ENCODE measurements at regions not wholly inside any gene's neighbourhood (a gene's known extent, or its start where the extent isn't known, plus 50 kb on each side); places are given as distances from the start of the nearest gene placed in this dataset.
A peak's percentile ranks its signal among the peaks of the same experiment; 100 is the strongest.

GRCh38 chr5:174414315-174414710 lies 310.1 kb upstream of the MSX2 start:
- no peak for DNase-seq

DNA sequence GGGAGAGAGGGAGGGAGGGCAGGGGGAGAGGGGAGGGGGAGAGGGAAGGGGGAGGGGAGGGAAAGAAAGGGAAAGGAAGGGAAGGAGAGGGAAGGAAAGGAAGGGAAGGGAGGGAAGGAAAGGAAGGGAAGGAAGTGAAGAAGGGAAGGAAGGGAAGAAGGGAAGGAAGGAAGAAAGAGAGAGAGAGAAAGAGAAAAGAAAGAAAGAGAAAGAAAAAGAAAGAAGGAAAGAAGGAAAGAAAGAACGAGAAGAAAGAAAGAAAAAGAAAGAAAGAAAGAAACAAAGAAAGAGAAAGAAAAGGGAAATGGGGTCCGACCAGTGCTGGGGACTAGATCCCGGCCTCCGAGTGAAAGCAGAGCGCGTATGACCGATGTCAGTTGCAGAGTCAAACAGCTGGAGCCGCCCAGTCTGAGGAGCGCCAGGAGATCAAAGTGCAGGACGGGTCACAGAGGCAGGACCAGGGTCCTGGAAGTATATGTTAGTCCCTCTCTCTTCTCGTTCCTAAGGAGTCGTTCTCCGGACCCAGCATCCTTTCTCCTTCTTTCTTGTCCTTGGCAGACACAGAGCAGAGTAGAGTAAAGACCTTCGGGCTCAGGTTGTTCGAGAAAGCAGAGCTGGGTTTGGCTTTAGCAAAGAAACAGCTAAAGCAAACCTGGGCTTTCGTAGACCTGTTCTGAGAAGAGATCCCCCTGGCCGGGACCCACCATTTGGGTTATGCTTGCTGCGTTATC lies 305.4 kb upstream of the MSX2 start:
- peak; percentile 28 for DNase-seq

- DNase-seq: peak; percentile 73
Measured at GRCh38 chr5:174419540-174420132, 304.7 kb upstream of the MSX2 start.

GRCh38 chr5:174420651-174421407 lies 303.6 kb upstream of the MSX2 start:
- no peak for DNase-seq

DNA sequence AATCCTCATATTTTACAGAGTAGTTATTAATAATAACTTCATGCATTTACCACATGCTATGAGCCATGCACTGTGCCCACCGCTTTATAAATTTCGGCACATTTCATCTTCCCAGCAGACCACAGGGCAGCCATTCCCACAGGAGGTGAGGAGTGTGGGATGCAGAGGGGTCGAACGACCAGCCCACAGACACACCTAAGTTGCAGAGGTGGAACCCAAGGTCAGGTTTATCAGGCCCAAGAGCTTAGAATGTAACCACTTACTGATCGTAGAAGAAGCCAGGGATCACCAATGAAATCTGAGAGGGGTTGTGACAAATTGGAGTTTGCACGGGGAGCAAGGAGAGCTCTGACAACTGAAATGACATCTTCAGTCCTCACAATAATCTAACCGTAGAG lies 303.0 kb upstream of the MSX2 start:
- DNase-seq: no peak

GRCh38 chr5:174423558-174423957 lies 300.8 kb upstream of the MSX2 start:
- no peak for DNase-seq

DNA sequence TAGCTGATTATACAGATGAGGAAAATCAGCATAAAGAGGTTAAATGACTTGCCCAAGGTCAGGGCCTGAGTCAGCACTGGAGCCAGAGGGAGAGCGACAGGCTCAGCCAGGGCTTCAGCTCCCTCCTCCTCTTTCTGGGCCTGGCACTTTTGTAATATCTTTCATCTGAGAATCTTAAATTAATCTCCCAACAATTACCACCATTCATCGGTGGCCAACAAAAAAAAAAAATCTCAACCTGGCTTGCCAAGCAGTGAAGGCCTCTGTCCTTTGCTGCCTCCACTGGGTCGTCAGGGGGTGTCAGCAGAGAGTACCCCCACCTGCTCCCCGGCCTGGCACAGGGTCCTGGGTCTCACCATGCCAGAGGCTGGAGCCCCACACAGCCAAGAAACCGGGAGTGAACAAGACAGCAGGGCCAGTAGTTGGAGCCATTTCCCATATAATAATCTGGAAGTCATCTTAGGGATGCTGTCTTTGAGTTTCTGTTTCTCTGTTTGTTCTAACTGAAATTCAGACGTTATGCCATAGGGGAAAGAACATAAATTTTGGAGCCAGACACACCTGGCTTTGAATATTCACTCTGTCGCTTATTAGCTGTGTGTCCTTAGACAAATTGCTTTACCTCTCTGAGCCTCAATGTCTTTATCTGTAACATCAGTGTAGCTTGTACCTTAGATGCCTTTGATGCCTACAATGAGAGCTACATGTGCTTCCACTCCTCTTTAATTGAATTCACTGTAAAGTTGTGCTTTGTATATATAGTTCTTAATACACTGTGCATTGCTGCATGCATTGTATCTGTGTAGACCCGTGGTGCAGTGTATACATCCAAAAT lies 299.9 kb upstream of the MSX2 start:
- no peak for DNase-seq

- no peak for DNase-seq
Measured at GRCh38 chr5:174425271-174425963, 299.0 kb upstream of the MSX2 start.

DNA sequence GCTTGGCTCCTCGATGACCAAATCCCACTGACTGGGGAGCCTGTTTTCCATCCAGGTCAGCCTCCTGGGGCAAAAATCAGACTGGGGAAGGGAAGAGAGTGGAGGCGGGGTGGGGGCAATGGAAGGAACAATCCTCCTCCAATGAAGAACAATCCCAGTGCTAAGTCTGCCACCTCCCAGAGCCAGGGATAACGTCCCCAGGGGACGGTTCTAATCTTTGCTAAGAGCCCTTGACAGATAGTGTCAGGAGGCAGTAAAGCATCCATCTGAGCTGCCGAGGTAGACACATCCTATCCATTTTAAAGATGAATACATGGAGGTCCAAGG lies 298.5 kb upstream of the MSX2 start:
- DNase-seq: no peak

DNA sequence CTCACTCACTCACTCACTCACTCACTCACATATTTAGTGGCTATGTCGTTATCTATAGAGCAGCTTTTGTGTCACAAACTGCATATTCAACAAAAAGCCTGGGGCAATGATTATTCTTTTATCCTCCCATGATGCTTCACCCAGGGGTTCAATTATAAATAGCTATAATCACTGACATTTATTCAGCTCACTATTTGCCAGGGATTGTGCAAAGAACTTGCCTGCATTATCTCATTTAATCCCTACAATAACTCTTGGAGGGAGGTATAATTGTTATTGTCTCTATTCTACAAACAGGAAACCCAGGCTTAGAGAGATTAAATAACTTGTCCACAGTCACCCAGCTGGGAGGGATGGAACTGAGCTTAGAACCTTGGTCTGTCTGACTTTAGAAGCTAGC lies 298.0 kb upstream of the MSX2 start:
- no peak for DNase-seq

GRCh38 chr5:174426851-174427250 lies 297.5 kb upstream of the MSX2 start:
- no peak for DNase-seq

- no peak for DNase-seq
Measured at GRCh38 chr5:174427304-174427703, 297.1 kb upstream of the MSX2 start.

GRCh38 chr5:174428895-174429294 lies 295.5 kb upstream of the MSX2 start:
- DNase-seq: no peak

DNA sequence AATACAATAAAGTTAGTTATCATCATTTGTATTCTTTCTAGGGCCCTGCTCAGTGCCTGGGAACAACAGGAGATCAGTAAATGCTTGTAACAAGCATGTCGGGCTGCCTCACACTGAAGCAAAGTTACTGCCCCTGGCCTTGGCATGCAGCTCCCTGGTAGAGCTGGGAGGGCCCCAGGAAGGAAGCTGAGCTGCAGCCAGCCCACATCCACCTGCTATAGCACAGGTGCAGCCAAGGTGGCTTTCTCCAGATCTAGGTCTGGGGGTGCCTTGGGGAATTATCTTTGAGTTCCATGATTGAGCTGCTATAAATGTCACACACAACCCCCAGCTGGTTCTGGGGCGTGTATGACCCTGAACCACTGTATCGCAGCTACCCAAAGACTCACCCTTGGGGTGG lies 293.4 kb upstream of the MSX2 start:
- no peak for DNase-seq

DNA sequence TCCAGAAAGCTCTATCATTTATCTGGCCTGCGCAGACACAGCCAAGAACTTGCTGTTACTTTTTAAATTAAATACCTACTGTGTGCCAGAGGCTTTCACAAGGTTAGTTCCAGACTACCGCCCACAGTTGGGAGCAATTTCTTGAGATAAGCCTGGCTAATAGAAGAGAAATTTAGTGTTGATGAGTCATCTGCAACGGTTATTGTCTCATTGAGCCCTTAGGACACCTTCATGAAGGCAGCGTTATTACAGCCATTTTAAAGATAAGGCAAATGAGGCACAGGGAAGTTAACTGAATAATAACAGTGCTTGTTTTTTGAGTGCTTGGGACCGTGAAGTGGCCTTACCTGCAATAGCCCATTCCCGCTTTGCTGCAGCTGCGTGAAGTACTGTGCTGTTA lies 292.9 kb upstream of the MSX2 start:
- DNase-seq: no peak

DNA sequence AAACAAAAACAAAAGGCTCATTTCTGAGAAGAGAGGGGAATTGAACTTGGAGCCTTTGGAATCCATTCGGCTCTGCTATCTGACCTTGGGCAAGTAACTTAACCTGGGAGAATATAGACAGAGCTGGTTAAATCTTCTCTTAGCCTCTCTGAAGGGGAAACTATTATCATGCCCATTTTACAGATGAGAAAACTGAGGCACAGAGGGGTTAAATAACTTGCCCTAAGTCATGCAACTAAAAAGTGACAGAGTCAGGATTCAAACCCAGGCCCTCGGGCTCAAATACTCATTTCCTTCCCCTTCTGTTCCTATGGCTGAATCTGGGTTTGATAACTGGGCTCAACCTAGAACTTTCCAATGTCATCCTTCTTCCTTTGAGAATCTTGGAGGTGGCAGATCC lies 291.3 kb upstream of the MSX2 start:
- no peak for DNase-seq

- DNase-seq: no peak
Measured at GRCh38 chr5:174436750-174437149, 287.6 kb upstream of the MSX2 start.

DNA sequence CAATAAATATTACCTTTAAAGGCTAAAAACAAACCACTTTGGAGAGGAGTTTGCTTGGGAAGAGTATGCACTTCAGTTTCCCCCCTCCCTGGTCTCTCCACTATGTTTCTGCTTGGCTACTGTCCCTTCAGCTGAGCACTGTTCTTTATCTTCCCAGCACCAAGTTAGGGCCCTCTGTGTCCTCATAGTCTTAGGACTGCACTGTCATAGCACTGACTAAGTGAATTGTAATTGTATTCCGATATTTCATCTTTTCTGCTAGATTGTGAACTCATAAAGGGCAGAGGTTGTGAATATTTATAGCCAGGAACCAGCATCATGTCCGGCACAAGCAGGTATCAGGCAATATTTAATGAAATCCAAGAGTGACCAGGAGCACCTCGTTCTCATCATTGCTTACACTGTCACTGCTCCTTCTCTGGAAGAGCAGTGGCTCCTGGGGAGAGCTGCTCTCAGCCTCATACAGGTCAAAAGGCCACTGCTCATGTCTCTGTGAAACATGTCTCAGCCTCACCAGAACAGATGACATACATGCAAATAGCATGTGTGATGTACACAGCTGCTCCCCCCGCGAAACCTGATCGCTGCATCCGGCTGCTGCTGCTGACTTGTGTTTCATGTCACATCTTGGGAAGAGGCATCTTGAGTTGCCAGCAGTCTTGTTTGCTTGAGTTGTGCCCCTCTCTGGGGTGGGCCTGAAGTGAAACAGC lies 279.7 kb upstream of the MSX2 start:
- DNase-seq: no peak

DNA sequence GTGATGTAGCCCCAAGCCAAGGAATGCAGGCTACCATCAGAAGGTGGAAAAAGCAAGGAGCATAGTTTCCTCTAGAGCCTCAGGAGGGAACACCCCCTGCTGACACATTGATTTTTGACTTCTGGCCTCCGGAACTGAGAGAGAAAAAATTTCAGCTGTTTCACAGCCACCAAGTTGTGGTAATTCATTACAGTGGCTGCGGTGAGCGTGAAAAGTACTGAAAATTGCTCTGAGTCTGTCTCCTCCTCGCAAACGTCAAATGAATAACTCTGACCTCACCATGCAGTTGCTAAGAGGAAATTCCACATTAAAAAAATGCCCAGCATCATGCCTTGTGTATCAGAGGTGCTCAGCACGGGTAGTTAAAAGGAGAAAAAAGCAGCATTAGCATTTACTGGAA lies 277.9 kb upstream of the MSX2 start:
- DNase-seq: no peak

GRCh38 chr5:174446988-174447387 lies 277.4 kb upstream of the MSX2 start:
- DNase-seq: no peak

DNA sequence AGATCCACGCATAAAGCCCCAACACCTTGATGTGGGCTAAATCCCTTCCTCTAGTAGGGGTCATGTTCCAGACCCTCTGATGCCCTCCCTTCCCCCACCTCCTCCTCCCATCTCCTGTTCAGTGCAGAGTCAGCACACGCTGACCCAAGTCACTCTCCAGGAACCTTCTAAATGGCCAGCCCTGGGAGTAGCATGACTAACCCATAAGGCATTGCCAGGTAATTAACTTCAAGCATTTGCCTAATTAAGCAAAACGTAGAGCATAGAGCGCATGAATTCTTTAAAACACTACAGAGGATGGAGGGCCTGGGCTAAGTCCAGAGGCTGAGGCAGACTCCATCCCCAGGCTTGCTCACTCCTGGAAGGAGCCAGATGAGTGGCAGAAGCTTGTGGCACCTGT lies 276.3 kb upstream of the MSX2 start:
- no peak for DNase-seq

DNA sequence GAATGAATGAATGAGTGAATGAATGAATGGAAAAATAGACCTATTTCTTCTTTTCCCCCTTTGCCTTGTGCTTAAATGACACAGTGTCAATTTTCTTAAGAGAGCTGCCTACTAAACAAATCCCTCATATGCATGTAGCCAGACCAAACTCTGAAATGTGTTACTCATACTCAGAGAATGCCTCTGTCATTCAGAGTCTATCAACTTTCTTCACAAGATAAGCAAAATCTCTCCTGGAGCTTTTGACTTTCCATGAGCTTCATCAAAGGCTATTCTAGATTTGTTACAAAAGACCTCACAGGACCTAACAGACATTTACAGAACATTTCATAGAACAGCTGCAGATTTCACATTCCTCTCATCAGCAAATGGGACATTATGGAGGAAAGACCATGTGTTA lies 275.7 kb upstream of the MSX2 start:
- DNase-seq: no peak

All from 8988T (cell line).